ENCODE measurements at regions not wholly inside any gene's neighbourhood (a gene's known extent, or its start where the extent isn't known, plus 50 kb on each side); places are given as distances from the start of the nearest gene placed in this dataset.

GRCh38 chr3:78519281-78519680 is 1248.5 kb downstream of the ROBO1 start:
- Mint-ChIP-seq H3K36me3 (ENCODE audit: low read depth) (no peaks in the 10 kb centered on the region), H3K9me3 (no peaks in the 10 kb centered on the region), H3K27me3 (ENCODE audit: low read depth) (peaks cover 52% of the 10 kb centered on the region), H3K4me3 (no peak overlapping the region), H3K4me1 (peaks cover 11% of the 10 kb centered on the region), H3K27ac (ENCODE audit: unreplicated experiment) (no peak overlapping the region)
- TF ChIP-seq CTCF (conservative IDR thresholded peaks at IDR 0.05), result no peak
- no peak for DNase-seq (ENCODE audit: low read depth, low spot score)

DNA sequence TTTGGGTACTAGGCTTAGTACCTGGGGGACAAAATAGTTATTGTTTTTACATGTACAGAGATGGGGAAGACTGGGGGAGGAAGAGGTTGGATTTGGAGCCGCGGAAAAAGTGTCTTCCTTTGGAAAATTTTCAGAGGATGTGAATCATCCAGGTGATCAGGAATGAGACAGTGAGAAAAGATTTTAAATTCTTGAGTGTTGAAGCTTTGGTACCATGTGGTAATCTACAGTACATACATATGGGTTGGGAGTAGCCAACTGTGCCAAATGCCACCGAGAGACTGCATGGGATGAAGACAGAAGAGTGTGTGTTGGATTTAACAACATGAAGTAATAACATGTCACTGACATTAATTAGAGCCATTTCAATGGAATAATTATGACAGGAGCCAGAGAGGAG is 1238.2 kb downstream of the ROBO1 start:
- Mint-ChIP-seq H3K27ac (ENCODE audit: unreplicated experiment) (no peak overlapping the region), H3K27me3 (ENCODE audit: low read depth) (peaks cover 13% of the 10 kb centered on the region), H3K4me1 (no peaks in the 10 kb centered on the region), H3K36me3 (ENCODE audit: low read depth) (no peaks in the 10 kb centered on the region), H3K4me3 (no peak overlapping the region), H3K9me3 (peaks cover 6% of the 10 kb centered on the region)
- DNase-seq (ENCODE audit: low read depth, low spot score), result no peak
- no peak for TF ChIP-seq CTCF (conservative IDR thresholded peaks at IDR 0.05)

DNA sequence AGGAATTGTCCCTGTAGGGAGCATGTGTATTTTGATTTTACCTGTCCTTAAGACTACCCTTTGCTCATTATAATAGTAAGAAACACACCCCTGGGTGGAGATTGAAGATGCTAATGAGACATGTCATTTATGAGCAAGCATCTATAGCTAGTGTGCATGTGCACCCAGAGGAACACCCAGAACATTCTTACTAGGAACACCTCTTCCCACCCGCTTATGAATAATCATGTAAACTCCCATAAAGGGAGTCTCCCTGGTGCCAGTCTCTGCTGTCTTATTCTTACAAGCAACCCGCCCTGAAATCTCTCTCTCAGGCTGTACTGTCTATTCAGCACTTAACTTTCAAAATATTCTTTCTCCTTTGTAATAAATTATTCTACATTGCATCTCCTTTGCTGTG is 1227.3 kb downstream of the ROBO1 start:
- DNase-seq (ENCODE audit: low read depth, low spot score), result no peak
- Mint-ChIP-seq H3K27me3 (ENCODE audit: low read depth) (no peaks in the 10 kb centered on the region), H3K4me1 (no peaks in the 10 kb centered on the region), H3K4me3 (no peak overlapping the region), H3K36me3 (ENCODE audit: low read depth) (no peaks in the 10 kb centered on the region), H3K9me3 (peaks cover 11% of the 10 kb centered on the region), H3K27ac (ENCODE audit: unreplicated experiment) (no peak overlapping the region)
- TF ChIP-seq CTCF (conservative IDR thresholded peaks at IDR 0.05), result no peak

DNA sequence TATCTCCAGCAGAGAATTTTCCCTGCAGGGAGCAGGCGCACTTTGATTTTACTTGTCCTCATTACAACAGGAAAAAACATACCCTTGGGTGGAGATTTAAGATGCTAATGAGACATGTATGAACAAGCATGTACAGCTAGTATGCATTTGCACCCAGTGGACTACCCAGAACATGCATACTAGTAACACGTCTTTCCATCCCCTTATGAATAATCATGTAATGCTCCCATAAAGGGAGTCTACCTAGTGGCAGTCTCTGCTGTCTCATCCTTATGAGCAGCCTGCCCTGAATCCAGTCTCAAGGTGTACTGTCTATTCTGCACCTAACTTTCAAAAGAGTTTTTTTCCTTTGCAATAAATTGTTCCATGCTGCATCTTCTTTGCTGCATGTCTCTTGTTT is 1222.0 kb downstream of the ROBO1 start:
- Mint-ChIP-seq H3K27ac (ENCODE audit: unreplicated experiment) (no peak overlapping the region), H3K4me3 (no peak overlapping the region), H3K27me3 (ENCODE audit: low read depth) (no peaks in the 10 kb centered on the region), H3K36me3 (ENCODE audit: low read depth) (no peaks in the 10 kb centered on the region), H3K4me1 (no peaks in the 10 kb centered on the region), H3K9me3 (peaks cover 8% of the 10 kb centered on the region)
- no peak for DNase-seq (ENCODE audit: low read depth, low spot score)
- TF ChIP-seq CTCF (conservative IDR thresholded peaks at IDR 0.05), result no peak

Data from neural crest cell (in vitro differentiated cells).